Upper lobe of left lung (tissue), 4 donors: ENCODE measurements at regions not wholly inside any gene's neighbourhood (a gene's known extent, or its start where the extent isn't known, plus 50 kb on each side); places are given as distances from the start of the nearest gene placed in this dataset.

Experiments used
- POLR2AphosphoS5 ChIP-seq, 2 donors: sonication (generic); formaldehyde crosslinking; IDR thresholded peaks; one replicate each; pipeline ENCODE4 v1.5.1; 2017; ENCODE audit warnings: antibody characterized with exemption in 2 of 2
- TF ChIP-seq, protein P1 (sequence below), 6 experiments: fragments of 450-650 bp in 4 of 6; fragments of 200-600 bp in 2 of 6; sonication (generic) in 2 of 6; IDR thresholded peaks; one replicate each; pipeline ENCODE4 v1.5.1; 2016 to 2019; ENCODE audit warnings: antibody characterized with exemption in 6 of 6

DNA sequence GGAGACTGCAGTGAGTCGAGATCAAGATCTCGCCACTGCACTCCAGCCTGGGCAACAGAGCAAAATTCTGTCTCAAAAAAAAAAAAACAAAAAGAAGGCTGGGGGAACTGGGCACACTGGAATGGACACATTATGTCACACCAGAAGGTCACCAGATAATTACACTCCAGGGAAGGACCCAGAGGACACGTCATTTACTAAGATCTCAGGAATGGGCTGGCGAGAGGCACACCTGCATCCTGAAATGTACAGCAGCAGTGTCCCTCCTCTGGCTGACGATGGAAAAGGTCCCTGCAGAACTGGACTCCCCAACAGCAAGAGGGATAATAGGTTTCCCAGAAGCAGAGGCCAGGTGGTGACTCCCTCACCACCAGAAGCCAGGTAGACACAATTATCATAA lies 243.5 kb downstream of the BCL11B start:
- TF ChIP-seq, protein P1, sequence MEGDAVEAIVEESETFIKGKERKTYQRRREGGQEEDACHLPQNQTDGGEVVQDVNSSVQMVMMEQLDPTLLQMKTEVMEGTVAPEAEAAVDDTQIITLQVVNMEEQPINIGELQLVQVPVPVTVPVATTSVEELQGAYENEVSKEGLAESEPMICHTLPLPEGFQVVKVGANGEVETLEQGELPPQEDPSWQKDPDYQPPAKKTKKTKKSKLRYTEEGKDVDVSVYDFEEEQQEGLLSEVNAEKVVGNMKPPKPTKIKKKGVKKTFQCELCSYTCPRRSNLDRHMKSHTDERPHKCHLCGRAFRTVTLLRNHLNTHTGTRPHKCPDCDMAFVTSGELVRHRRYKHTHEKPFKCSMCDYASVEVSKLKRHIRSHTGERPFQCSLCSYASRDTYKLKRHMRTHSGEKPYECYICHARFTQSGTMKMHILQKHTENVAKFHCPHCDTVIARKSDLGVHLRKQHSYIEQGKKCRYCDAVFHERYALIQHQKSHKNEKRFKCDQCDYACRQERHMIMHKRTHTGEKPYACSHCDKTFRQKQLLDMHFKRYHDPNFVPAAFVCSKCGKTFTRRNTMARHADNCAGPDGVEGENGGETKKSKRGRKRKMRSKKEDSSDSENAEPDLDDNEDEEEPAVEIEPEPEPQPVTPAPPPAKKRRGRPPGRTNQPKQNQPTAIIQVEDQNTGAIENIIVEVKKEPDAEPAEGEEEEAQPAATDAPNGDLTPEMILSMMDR (IDR thresholded peaks at IDR 0.05) = no peak
- no peak for TF ChIP-seq POLR2AphosphoS5 (IDR thresholded peaks at IDR 0.05)
